ENCODE measurements at regions not wholly inside any gene's neighbourhood (a gene's known extent, or its start where the extent isn't known, plus 50 kb on each side); places are given as distances from the start of the nearest gene placed in this dataset.

DNA sequence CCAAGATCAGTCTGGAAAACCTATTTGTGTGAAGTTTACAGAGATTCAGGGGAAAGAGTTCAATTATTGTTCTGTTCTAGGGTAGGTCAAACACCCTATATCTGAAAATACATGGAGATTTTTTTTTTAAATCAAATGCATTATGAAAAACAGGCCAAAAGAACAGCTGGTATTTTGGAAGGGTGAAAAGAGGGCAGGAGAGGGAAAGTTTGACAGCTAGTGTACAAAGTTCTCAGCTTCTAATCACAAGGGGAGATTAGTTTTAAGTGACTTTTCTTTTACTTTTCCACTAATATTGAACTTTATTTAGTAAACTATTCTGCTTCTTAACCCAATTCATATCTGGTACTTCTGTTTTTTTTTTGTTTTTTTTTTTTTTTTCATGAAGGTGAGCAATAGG, 66.2 kb upstream of the GRID2 start:
- no peak overlapping the region for H3K4me3 ChIP-seq (ENCODE audit: low read depth in 1 of 2, low read length in 2 of 2)
- H3K79me2 ChIP-seq (ENCODE audit: insufficient read depth, low read length): no peaks in the 10 kb centered on the region
- H3K4me2 ChIP-seq (ENCODE audit: insufficient read depth, low read length): no peak overlapping the region
- H3K9me3 ChIP-seq (ENCODE audit: insufficient read depth, low read length, severe bottlenecking): no peaks in the 10 kb centered on the region
- H3K27ac ChIP-seq (ENCODE audit: low read length): no peak overlapping the region
- H3K36me3 ChIP-seq (ENCODE audit: insufficient read depth, low read length): no peaks in the 10 kb centered on the region
- TF ChIP-seq, protein P1, sequence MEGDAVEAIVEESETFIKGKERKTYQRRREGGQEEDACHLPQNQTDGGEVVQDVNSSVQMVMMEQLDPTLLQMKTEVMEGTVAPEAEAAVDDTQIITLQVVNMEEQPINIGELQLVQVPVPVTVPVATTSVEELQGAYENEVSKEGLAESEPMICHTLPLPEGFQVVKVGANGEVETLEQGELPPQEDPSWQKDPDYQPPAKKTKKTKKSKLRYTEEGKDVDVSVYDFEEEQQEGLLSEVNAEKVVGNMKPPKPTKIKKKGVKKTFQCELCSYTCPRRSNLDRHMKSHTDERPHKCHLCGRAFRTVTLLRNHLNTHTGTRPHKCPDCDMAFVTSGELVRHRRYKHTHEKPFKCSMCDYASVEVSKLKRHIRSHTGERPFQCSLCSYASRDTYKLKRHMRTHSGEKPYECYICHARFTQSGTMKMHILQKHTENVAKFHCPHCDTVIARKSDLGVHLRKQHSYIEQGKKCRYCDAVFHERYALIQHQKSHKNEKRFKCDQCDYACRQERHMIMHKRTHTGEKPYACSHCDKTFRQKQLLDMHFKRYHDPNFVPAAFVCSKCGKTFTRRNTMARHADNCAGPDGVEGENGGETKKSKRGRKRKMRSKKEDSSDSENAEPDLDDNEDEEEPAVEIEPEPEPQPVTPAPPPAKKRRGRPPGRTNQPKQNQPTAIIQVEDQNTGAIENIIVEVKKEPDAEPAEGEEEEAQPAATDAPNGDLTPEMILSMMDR (IDR thresholded peaks at IDR 0.05; ENCODE audit: borderline replicate concordance, extremely low read depth, low read length, poor library complexity, severe bottlenecking): no peak
- no peak for TF ChIP-seq EZH2 (IDR thresholded peaks at IDR 0.05; ENCODE audit: borderline replicate concordance, low read depth, low read length, severe bottlenecking)
- H2AFZ ChIP-seq (ENCODE audit: low read depth, low read length): no peak overlapping the region
- no peaks in the 10 kb centered on the region for H3K4me1 ChIP-seq (ENCODE audit: insufficient read depth, low read length)
- H3K9ac ChIP-seq (ENCODE audit: low read depth, low read length): no peak overlapping the region
- H3K27me3 ChIP-seq (ENCODE audit: insufficient read depth, low read length, poor library complexity): no peaks in the 10 kb centered on the region
- DNase-seq: no peak
- no peak for ATAC-seq (ENCODE audit: insufficient read depth, low read depth)
- H4K20me1 ChIP-seq (ENCODE audit: insufficient read depth, low read length): no peaks in the 10 kb centered on the region

DNA sequence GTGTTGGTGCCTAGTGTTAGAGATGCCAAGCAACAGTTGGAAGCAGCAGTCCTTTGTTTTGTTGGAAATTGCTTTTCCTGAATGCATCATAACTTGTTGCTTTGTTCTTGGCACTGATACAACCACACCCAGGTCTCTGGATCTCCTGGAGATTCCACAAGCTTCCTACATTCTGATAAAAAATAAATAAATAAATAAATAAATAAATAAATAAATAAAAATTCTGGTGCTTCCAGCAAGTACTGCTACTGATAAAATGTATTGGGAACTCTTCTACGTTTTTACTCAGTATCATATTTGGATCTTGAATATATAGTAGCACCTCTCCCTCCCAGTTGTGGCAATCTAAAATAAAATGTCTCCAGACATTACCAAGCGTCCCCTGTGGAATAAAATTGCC, 62.7 kb upstream of the GRID2 start:
- TF ChIP-seq, protein P1 (IDR thresholded peaks at IDR 0.05; ENCODE audit: borderline replicate concordance, extremely low read depth, low read length, poor library complexity, severe bottlenecking): no peak
- no peak for TF ChIP-seq EZH2 (IDR thresholded peaks at IDR 0.05; ENCODE audit: borderline replicate concordance, low read depth, low read length, severe bottlenecking)
- Histone ChIP-seq H3K27ac (ENCODE audit: low read length) (no peak overlapping the region), H3K4me2 (ENCODE audit: insufficient read depth, low read length) (no peak overlapping the region), H3K9me3 (ENCODE audit: insufficient read depth, low read length, severe bottlenecking) (no peaks in the 10 kb centered on the region), H2AFZ (ENCODE audit: low read depth, low read length) (no peak overlapping the region), H3K9ac (ENCODE audit: low read depth, low read length) (no peak overlapping the region), H3K79me2 (ENCODE audit: insufficient read depth, low read length) (no peaks in the 10 kb centered on the region), H3K4me3 (ENCODE audit: low read depth in 1 of 2, low read length in 2 of 2) (no peak overlapping the region), H3K27me3 (ENCODE audit: insufficient read depth, low read length, poor library complexity) (no peaks in the 10 kb centered on the region), H3K4me1 (ENCODE audit: insufficient read depth, low read length) (no peaks in the 10 kb centered on the region), H4K20me1 (ENCODE audit: insufficient read depth, low read length) (no peaks in the 10 kb centered on the region), H3K36me3 (ENCODE audit: insufficient read depth, low read length) (no peaks in the 10 kb centered on the region)
- DNase-seq (no peak), ATAC-seq (ENCODE audit: insufficient read depth, low read depth) (no peak)

DNA sequence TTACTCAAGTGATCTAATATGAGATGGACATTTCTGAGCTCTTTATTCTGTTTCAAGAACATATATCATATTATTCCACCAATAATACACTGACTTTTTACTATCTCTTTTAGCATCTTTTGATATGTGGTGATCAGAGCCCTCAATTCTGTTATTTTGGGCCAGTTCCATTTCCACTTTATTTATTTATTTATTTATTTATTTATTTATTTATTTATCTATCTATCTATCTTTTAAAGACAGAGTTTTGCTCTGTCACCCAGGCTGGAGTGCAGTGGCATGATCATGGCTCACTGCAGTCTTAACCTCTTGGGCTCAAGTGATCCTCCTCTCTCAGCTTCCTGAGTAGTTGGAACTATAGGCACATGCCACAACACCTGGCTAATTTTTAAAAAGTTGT, 57.4 kb upstream of the GRID2 start:
- TF ChIP-seq, protein P1 (IDR thresholded peaks at IDR 0.05; ENCODE audit: borderline replicate concordance, extremely low read depth, low read length, poor library complexity, severe bottlenecking): no peak
- no peak for TF ChIP-seq EZH2 (IDR thresholded peaks at IDR 0.05; ENCODE audit: borderline replicate concordance, low read depth, low read length, severe bottlenecking)
- H3K4me1 ChIP-seq (ENCODE audit: insufficient read depth, low read length): no peaks in the 10 kb centered on the region
- no peaks in the 10 kb centered on the region for H3K36me3 ChIP-seq (ENCODE audit: insufficient read depth, low read length)
- H3K27me3 ChIP-seq (ENCODE audit: insufficient read depth, low read length, poor library complexity): no peaks in the 10 kb centered on the region
- ATAC-seq (ENCODE audit: insufficient read depth, low read depth) (no peak), DNase-seq (no peak)
- no peak overlapping the region for H2AFZ ChIP-seq (ENCODE audit: low read depth, low read length)
- no peak overlapping the region for H3K4me3 ChIP-seq (ENCODE audit: low read depth in 1 of 2, low read length in 2 of 2)
- H3K9me3 ChIP-seq (ENCODE audit: insufficient read depth, low read length, severe bottlenecking): no peaks in the 10 kb centered on the region
- no peaks in the 10 kb centered on the region for H4K20me1 ChIP-seq (ENCODE audit: insufficient read depth, low read length)
- H3K79me2 ChIP-seq (ENCODE audit: insufficient read depth, low read length): no peaks in the 10 kb centered on the region
- H3K9ac ChIP-seq (ENCODE audit: low read depth, low read length): no peak overlapping the region
- no peak overlapping the region for H3K4me2 ChIP-seq (ENCODE audit: insufficient read depth, low read length)
- H3K27ac ChIP-seq (ENCODE audit: low read length): no peak overlapping the region

DNA sequence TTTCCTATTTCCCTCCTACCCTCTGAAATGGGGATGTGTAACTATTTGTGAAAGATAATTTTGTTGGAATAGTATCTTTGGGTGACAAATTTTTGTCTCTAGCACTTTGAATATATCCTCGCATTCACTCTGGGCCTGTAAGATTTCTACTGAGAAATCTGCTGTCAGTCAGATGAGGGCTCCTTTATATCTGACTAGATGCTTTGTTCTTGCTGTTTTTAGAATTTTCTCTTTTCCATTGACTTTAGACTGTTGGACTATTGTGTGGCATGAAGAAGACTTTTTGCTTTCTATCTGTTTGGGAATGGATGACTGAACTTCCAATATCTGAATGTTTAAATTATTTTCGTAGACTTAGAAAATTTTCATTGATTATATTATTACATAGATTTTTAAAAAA, 54.2 kb upstream of the GRID2 start:
- ATAC-seq (ENCODE audit: insufficient read depth, low read depth): no peak
- H4K20me1 ChIP-seq (ENCODE audit: insufficient read depth, low read length): no peaks in the 10 kb centered on the region
- H3K4me1 ChIP-seq (ENCODE audit: insufficient read depth, low read length): no peaks in the 10 kb centered on the region
- no peaks in the 10 kb centered on the region for H3K36me3 ChIP-seq (ENCODE audit: insufficient read depth, low read length)
- DNase-seq: no peak
- no peak overlapping the region for H3K9ac ChIP-seq (ENCODE audit: low read depth, low read length)
- H3K27me3 ChIP-seq (ENCODE audit: insufficient read depth, low read length, poor library complexity): no peaks in the 10 kb centered on the region
- H3K79me2 ChIP-seq (ENCODE audit: insufficient read depth, low read length): no peaks in the 10 kb centered on the region
- H2AFZ ChIP-seq (ENCODE audit: low read depth, low read length): no peak overlapping the region
- no peaks in the 10 kb centered on the region for H3K9me3 ChIP-seq (ENCODE audit: insufficient read depth, low read length, severe bottlenecking)
- H3K27ac ChIP-seq (ENCODE audit: low read length): no peak overlapping the region
- H3K4me3 ChIP-seq (ENCODE audit: low read depth in 1 of 2, low read length in 2 of 2): no peak overlapping the region
- no peak overlapping the region for H3K4me2 ChIP-seq (ENCODE audit: insufficient read depth, low read length)
- TF ChIP-seq, protein P1 (IDR thresholded peaks at IDR 0.05; ENCODE audit: borderline replicate concordance, extremely low read depth, low read length, poor library complexity, severe bottlenecking): no peak
- no peak for TF ChIP-seq EZH2 (IDR thresholded peaks at IDR 0.05; ENCODE audit: borderline replicate concordance, low read depth, low read length, severe bottlenecking)
